Rectal smooth muscle tissue (tissue), 1 donor: ENCODE measurements at regions not wholly inside any gene's neighbourhood (a gene's known extent, or its start where the extent isn't known, plus 50 kb on each side); places are given as distances from the start of the nearest gene placed in this dataset.

Experiments used
- H3K27ac ChIP-seq: one replicate; pipeline ENCODE4 v1.7.0; 2013; ENCODE audit warnings: low read depth, low read length, inconsistent platforms
- H3K27me3 ChIP-seq: one replicate; pipeline ENCODE4 v1.7.0; 2013; ENCODE audit warnings: low read length; ENCODE audit not compliant: control insufficient read depth, insufficient read depth
- H3K36me3 ChIP-seq: one replicate; pipeline ENCODE4 v1.7.0; 2013; ENCODE audit warnings: low read length; ENCODE audit not compliant: control insufficient read depth, insufficient read depth
- H3K4me1 ChIP-seq: one replicate; pipeline ENCODE4 v1.7.0; 2013; ENCODE audit warnings: low read length; ENCODE audit not compliant: control insufficient read depth, insufficient read depth
- H3K4me3 ChIP-seq: one replicate; pipeline ENCODE4 v1.7.0; 2013; ENCODE audit warnings: low read length
- H3K9ac ChIP-seq: one replicate; pipeline ENCODE4 v1.7.0; 2013; ENCODE audit warnings: low read length

GRCh38 chr18:44093253-44093652 lies 587.4 kb upstream of the SETBP1 start:
- Histone ChIP-seq H3K27me3 (no peaks in the 10 kb centered on the region), H3K36me3 (no peaks in the 10 kb centered on the region), H3K9ac (no peak overlapping the region), H3K27ac (no peak overlapping the region), H3K4me3 (no peak overlapping the region), H3K4me1 (no peaks in the 10 kb centered on the region)

GRCh38 chr18:44096016-44096415 lies 584.7 kb upstream of the SETBP1 start:
- no peaks in the 10 kb centered on the region for H3K4me1 ChIP-seq
- no peak overlapping the region for H3K4me3 ChIP-seq
- no peak overlapping the region for H3K9ac ChIP-seq
- H3K27me3 ChIP-seq = no peaks in the 10 kb centered on the region
- no peak overlapping the region for H3K27ac ChIP-seq
- H3K36me3 ChIP-seq = no peaks in the 10 kb centered on the region

- Histone ChIP-seq H3K4me3 (no peak overlapping the region), H3K4me1 (no peaks in the 10 kb centered on the region), H3K9ac (no peak overlapping the region), H3K27me3 (no peaks in the 10 kb centered on the region), H3K27ac (no peak overlapping the region), H3K36me3 (no peaks in the 10 kb centered on the region)
These were observed 582.1 kb upstream of the SETBP1 start for GRCh38 chr18:44098551-44099098.

GRCh38 chr18:44107187-44107586 lies 573.5 kb upstream of the SETBP1 start:
- Histone ChIP-seq H3K9ac (no peak overlapping the region), H3K4me1 (no peaks in the 10 kb centered on the region), H3K27ac (no peak overlapping the region), H3K4me3 (no peak overlapping the region), H3K36me3 (no peaks in the 10 kb centered on the region), H3K27me3 (no peaks in the 10 kb centered on the region)

GRCh38 chr18:44111337-44111736 lies 569.4 kb upstream of the SETBP1 start:
- Histone ChIP-seq H3K36me3 (no peaks in the 10 kb centered on the region), H3K4me3 (no peak overlapping the region), H3K4me1 (no peaks in the 10 kb centered on the region)

GRCh38 chr18:44117821-44118220 lies 562.9 kb upstream of the SETBP1 start:
- Histone ChIP-seq H3K4me1 (no peaks in the 10 kb centered on the region), H3K36me3 (no peaks in the 10 kb centered on the region), H3K27ac (no peak overlapping the region), H3K9ac (no peak overlapping the region), H3K4me3 (no peak overlapping the region), H3K27me3 (no peaks in the 10 kb centered on the region)

More at GRCh38 chr18:44111337-44111736, 569.4 kb upstream of the SETBP1 start:
- Histone ChIP-seq H3K27ac (no peak overlapping the region), H3K9ac (no peak overlapping the region), H3K27me3 (no peaks in the 10 kb centered on the region)

GRCh38 chr18:44119607-44120006 lies 561.1 kb upstream of the SETBP1 start:
- Histone ChIP-seq H3K27me3 (no peaks in the 10 kb centered on the region), H3K4me3 (no peak overlapping the region), H3K4me1 (peaks cover 3% of the 10 kb centered on the region), H3K9ac (no peak overlapping the region), H3K36me3 (no peaks in the 10 kb centered on the region), H3K27ac (no peak overlapping the region)

- Histone ChIP-seq H3K9ac (no peak overlapping the region), H3K4me3 (no peak overlapping the region), H3K27ac (no peak overlapping the region), H3K4me1 (peaks cover 3% of the 10 kb centered on the region), H3K36me3 (no peaks in the 10 kb centered on the region), H3K27me3 (no peaks in the 10 kb centered on the region)
These were observed 556.9 kb upstream of the SETBP1 start for GRCh38 chr18:44123743-44124142.

- H3K36me3 ChIP-seq = no peaks in the 10 kb centered on the region
- no peak overlapping the region for H3K4me3 ChIP-seq
- H3K27me3 ChIP-seq = no peaks in the 10 kb centered on the region
- H3K4me1 ChIP-seq = peaks cover 3% of the 10 kb centered on the region
- no peak overlapping the region for H3K27ac ChIP-seq
- no peak overlapping the region for H3K9ac ChIP-seq
These were observed 555.2 kb upstream of the SETBP1 start for GRCh38 chr18:44125446-44125845.

GRCh38 chr18:44126598-44126997 lies 554.1 kb upstream of the SETBP1 start:
- Histone ChIP-seq H3K4me1 (peaks cover 3% of the 10 kb centered on the region), H3K4me3 (no peak overlapping the region), H3K27me3 (no peaks in the 10 kb centered on the region), H3K27ac (no peak overlapping the region), H3K9ac (no peak overlapping the region), H3K36me3 (no peaks in the 10 kb centered on the region)

GRCh38 chr18:44128365-44128764 lies 552.3 kb upstream of the SETBP1 start:
- no peak overlapping the region for H3K4me3 ChIP-seq
- no peaks in the 10 kb centered on the region for H3K36me3 ChIP-seq
- no peak overlapping the region for H3K27ac ChIP-seq
- peaks cover under 1% of the 10 kb centered on the region for H3K4me1 ChIP-seq
- no peak overlapping the region for H3K9ac ChIP-seq
- no peaks in the 10 kb centered on the region for H3K27me3 ChIP-seq

- no peak overlapping the region for H3K27ac ChIP-seq
- no peaks in the 10 kb centered on the region for H3K4me1 ChIP-seq
- H3K36me3 ChIP-seq = no peaks in the 10 kb centered on the region
- no peaks in the 10 kb centered on the region for H3K27me3 ChIP-seq
- H3K9ac ChIP-seq = no peak overlapping the region
- H3K4me3 ChIP-seq = no peak overlapping the region
These were observed 550.2 kb upstream of the SETBP1 start for GRCh38 chr18:44130376-44130942.

- H3K36me3 ChIP-seq = no peaks in the 10 kb centered on the region
- H3K27me3 ChIP-seq = no peaks in the 10 kb centered on the region
- H3K27ac ChIP-seq = no peak overlapping the region
- H3K9ac ChIP-seq = no peak overlapping the region
- H3K4me1 ChIP-seq = no peaks in the 10 kb centered on the region
- H3K4me3 ChIP-seq = no peak overlapping the region
These were observed 547.2 kb upstream of the SETBP1 start for GRCh38 chr18:44133483-44133882.
